Spinal cord (tissue), 9 donors: ENCODE measurements at regions not wholly inside any gene's neighbourhood (a gene's known extent, or its start where the extent isn't known, plus 50 kb on each side); places are given as distances from the start of the nearest gene placed in this dataset.

Source experiments
- DNase-seq, 6 donors: peaks; one replicate each; pipeline versions ENCODE4 v3.0.0 to v3.0.0-alpha.2; 2013 to 2015; ENCODE audit warnings: low spot score in 6 of 6, low read depth in 4 of 6
- H3K27ac ChIP-seq: one replicate; pipeline ENCODE4 v1.5.1; 2013; ENCODE audit warnings: low read depth, low read length, control low read depth
- H3K27me3 ChIP-seq: one replicate; pipeline ENCODE4 v1.6.1; 2013; ENCODE audit warnings: low read length; ENCODE audit not compliant: control insufficient read depth, insufficient read depth
- H3K36me3 ChIP-seq: one replicate; pipeline ENCODE4 v1.6.1; 2013; ENCODE audit warnings: low read length; ENCODE audit not compliant: control insufficient read depth, insufficient read depth
- H3K4me1 ChIP-seq: one replicate; pipeline ENCODE4 v1.6.1; 2013; ENCODE audit warnings: low read length; ENCODE audit not compliant: control insufficient read depth, insufficient read depth
- H3K4me3 ChIP-seq: one replicate; pipeline ENCODE4 v1.5.1; 2013; ENCODE audit warnings: low read depth, low read length, control low read depth
- H3K9me3 ChIP-seq: one replicate; pipeline ENCODE4 v1.6.1; 2013; ENCODE audit warnings: low read length; ENCODE audit not compliant: control insufficient read depth, insufficient read depth
- WGBS: methylation state at CpG from one replicate; pipeline ENCODE4 v1.1.5; 2013; ENCODE audit warnings: missing lambda C conversion rate; ENCODE audit not compliant: insufficient coverage; 5-methylcytosine and 5-hydroxymethylcytosine counted together
- donor health status: healthy.

DNA sequence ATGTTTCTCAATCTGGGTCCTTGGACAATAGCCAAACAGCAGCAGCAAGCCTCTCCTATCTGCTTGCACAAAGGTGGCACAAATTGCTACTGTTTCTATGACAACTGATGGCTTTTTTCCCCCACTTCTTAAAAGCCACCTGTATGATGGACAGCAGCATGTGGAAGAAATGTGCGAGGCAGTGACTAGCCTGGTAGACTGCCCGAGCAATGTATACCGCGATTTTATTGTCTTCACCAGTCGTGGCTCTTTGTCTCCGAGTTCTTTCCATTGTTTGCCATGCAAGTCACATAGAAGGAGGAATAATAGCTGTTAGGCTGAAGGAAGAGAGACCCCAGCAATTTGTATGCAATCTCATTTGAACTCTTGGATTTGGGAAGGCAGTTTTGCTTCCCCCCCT lies 79.4 kb downstream of the S1PR1 start:
- Histone ChIP-seq H3K27ac (no peak overlapping the region), H3K9me3 (no peaks in the 10 kb centered on the region), H3K36me3 (no peaks in the 10 kb centered on the region), H3K4me3 (no peak overlapping the region), H3K27me3 (no peaks in the 10 kb centered on the region), H3K4me1 (peaks cover 2% of the 10 kb centered on the region)
- no CpG with 5 or more reads among the region's 6 CpGs for WGBS
- DNase-seq, result peak in 5 of 6 donors; percentile 24 to 92 (median 54)

GRCh38 chr1:101316799-101317198 lies 80.0 kb downstream of the S1PR1 start:
- no CpG with 5 or more reads among the region's 4 CpGs for WGBS
- no peaks in the 10 kb centered on the region for H3K9me3 ChIP-seq
- no peak overlapping the region for H3K4me3 ChIP-seq
- DNase-seq, result no peak
- peaks cover 2% of the 10 kb centered on the region for H3K4me1 ChIP-seq
- H3K27me3 ChIP-seq, result no peaks in the 10 kb centered on the region
- H3K36me3 ChIP-seq, result no peaks in the 10 kb centered on the region
- no peak overlapping the region for H3K27ac ChIP-seq

DNA sequence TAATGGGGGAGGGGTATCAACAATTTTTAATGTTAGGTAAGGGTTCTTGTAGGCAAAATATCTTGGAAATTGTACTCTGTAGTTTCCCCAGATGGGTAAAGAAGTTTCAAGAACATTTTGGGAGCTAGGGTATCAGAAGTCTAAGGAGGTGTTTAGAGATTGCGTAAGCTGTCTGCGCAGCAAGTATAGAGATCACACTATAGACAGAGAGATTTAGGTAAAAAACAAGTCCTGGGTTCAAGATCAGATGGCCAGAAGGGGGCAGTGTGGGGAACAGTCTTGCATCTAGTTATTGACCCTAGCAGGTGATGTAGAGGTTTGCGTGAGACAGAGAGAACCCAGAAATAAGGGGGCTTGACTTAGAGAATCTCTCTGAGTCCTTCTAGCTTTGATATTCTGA lies 80.8 kb downstream of the S1PR1 start:
- Histone ChIP-seq H3K9me3 (no peaks in the 10 kb centered on the region), H3K27ac (no peak overlapping the region), H3K4me3 (no peak overlapping the region), H3K4me1 (peaks cover 2% of the 10 kb centered on the region), H3K27me3 (no peaks in the 10 kb centered on the region), H3K36me3 (no peaks in the 10 kb centered on the region)
- no peak for DNase-seq
- WGBS, result 100% methylated on average over 3 of the region's 3 CpGs

- Histone ChIP-seq H3K4me3 (no peak overlapping the region), H3K27me3 (no peaks in the 10 kb centered on the region), H3K27ac (no peak overlapping the region), H3K4me1 (no peaks in the 10 kb centered on the region), H3K9me3 (no peaks in the 10 kb centered on the region), H3K36me3 (no peaks in the 10 kb centered on the region)
- DNase-seq, result peak in 1 of 6 donors; percentile 91
- no CpG with 5 or more reads among the region's 1 CpG for WGBS
Observed at GRCh38 chr1:101323535-101323934, 86.7 kb downstream of the S1PR1 start.

DNA sequence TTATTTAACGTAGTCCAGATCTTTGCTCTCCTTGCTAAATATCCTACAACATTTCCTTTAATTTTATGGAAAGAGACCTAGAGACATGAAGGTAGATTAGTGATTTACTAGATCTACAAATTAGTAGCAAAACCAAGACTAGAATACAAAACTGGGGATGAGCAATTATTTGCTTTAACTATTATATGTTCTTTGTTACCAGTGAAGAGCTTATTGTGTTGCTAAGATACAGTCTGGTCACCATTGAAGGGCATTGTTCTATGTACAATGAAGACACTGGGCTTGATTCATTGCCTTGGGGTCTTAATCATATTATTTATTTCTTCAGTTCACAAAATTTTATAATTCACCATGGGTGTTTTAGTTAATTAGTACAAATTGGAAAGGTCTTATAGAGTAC lies 88.3 kb downstream of the S1PR1 start:
- Histone ChIP-seq H3K27me3 (no peaks in the 10 kb centered on the region), H3K36me3 (no peaks in the 10 kb centered on the region), H3K4me3 (no peak overlapping the region), H3K4me1 (no peaks in the 10 kb centered on the region), H3K9me3 (no peaks in the 10 kb centered on the region), H3K27ac (no peak overlapping the region)
- WGBS, result no CpG with 5 or more reads among the region's 1 CpG
- DNase-seq, result no peak

GRCh38 chr1:101330427-101331130 lies 93.8 kb downstream of the S1PR1 start:
- Histone ChIP-seq H3K36me3 (no peaks in the 10 kb centered on the region), H3K4me1 (no peaks in the 10 kb centered on the region), H3K27ac (no peak overlapping the region), H3K4me3 (no peak overlapping the region), H3K9me3 (no peaks in the 10 kb centered on the region), H3K27me3 (no peaks in the 10 kb centered on the region)
- no peak for DNase-seq
- WGBS, result 80% methylated on average over 5 of the region's 6 CpGs

DNA sequence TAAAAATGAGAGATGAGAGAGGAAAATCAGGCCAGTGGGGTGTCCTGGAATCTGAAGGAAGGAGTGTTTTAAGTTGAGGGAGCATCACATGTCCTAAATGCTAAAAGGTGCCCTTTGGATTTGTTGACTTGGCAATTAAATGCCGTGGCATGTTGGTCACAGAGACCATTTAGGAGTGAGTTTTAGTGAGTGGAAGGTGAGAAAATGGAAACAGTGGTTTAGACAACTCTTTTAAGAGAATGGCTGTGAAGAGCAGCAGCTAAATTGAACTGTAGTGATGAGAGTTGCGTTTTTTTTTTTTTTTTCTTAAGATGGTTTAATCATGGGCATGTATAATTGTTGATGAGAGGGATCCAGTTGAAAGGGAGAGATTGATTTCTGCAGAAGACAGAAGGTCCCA lies 95.0 kb downstream of the S1PR1 start:
- no peak for DNase-seq
- WGBS, result 92% methylated on average over 2 of the region's 2 CpGs
- Histone ChIP-seq H3K4me3 (no peak overlapping the region), H3K9me3 (no peaks in the 10 kb centered on the region), H3K27ac (no peak overlapping the region), H3K27me3 (no peaks in the 10 kb centered on the region), H3K36me3 (no peaks in the 10 kb centered on the region), H3K4me1 (no peaks in the 10 kb centered on the region)

DNA sequence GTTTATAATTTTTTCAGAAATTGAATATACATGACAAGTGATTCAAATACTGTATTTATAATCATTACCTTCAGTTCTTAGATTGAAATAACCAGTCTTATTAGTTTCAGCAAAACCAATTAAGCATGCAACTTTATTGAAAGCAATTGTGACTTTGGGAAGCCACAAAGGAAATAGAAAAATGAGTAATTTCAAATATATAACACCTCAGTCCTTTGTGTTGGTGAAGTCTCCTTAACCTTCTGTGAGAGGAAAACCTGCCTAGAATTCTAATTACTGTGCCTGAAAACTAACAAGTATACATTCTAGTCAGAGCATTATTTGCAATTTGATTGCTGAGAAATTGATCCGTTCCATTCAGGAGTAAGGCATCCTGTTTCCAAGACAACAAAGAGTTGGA lies 95.8 kb downstream of the S1PR1 start:
- WGBS, result no CpG with 5 or more reads among the region's 1 CpG
- Histone ChIP-seq H3K9me3 (no peaks in the 10 kb centered on the region), H3K4me3 (no peak overlapping the region), H3K27ac (no peak overlapping the region), H3K36me3 (no peaks in the 10 kb centered on the region), H3K27me3 (no peaks in the 10 kb centered on the region), H3K4me1 (no peaks in the 10 kb centered on the region)
- DNase-seq, result peak in 1 of 6 donors; percentile 56

GRCh38 chr1:101333186-101333585 lies 96.4 kb downstream of the S1PR1 start:
- Histone ChIP-seq H3K9me3 (no peaks in the 10 kb centered on the region), H3K4me3 (no peak overlapping the region), H3K27me3 (no peaks in the 10 kb centered on the region), H3K27ac (no peak overlapping the region), H3K36me3 (no peaks in the 10 kb centered on the region), H3K4me1 (no peaks in the 10 kb centered on the region)
- DNase-seq, result no peak
- 85% methylated on average over 2 of the region's 4 CpGs for WGBS

DNA sequence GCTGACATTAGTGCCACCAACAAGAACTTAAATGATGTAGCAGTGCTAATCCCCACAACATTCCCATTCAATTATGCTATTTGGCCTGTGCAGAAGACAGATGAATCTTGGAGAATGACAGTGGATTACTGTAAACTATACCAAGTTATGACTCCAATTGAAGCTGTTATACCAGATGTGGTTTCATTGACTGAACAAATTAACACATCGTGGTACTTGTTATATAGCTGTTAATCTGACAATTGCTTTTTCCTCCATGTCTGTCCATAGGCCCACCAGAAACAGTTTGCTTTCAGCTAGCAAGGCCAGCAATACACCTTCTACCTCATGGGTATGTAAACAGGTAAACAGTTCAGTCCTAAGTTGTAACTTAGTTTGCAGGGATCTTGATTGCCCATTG lies 101.1 kb downstream of the S1PR1 start:
- Histone ChIP-seq H3K27me3 (no peaks in the 10 kb centered on the region), H3K27ac (no peak overlapping the region), H3K4me3 (no peak overlapping the region), H3K36me3 (no peaks in the 10 kb centered on the region), H3K9me3 (no peaks in the 10 kb centered on the region), H3K4me1 (no peaks in the 10 kb centered on the region)
- WGBS, result no CpG with 5 or more reads among the region's 1 CpG
- no peak for DNase-seq
